GM12873 (cell line): ENCODE measurements at regions not wholly inside any gene's neighbourhood (a gene's known extent, or its start where the extent isn't known, plus 50 kb on each side); places are given as distances from the start of the nearest gene placed in this dataset.

Experiments
- CTCF ChIP-seq: IDR thresholded peaks from 2 replicates; pipeline ENCODE4 v1.5.1; 2012; ENCODE audit warnings: low read depth, mild to moderate bottlenecking, moderate library complexity, low read length, control low read depth; ENCODE audit not compliant: insufficient read depth; ENCODE audit errors: missing control alignments

DNA sequence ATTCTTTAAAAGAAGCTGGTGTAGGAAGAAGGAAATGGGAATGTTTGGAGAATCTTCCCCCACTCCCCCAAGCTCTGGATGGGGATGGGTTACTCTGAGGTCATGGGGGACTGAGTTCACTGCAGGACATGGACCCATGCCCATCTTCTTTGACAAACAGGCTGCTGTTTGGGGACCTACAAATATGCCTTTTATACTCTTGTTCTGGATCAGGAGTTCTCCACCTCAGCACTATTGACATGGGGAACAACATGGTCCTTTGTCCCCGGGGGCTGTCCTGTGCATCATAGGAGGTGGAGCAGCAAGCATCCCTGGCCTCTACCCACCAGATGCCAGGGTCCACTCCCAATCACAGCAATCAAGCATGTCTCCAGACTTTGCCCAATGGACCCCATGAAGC, 365.8 kb upstream of the C1orf174 start:
- no peak for TF ChIP-seq CTCF

DNA sequence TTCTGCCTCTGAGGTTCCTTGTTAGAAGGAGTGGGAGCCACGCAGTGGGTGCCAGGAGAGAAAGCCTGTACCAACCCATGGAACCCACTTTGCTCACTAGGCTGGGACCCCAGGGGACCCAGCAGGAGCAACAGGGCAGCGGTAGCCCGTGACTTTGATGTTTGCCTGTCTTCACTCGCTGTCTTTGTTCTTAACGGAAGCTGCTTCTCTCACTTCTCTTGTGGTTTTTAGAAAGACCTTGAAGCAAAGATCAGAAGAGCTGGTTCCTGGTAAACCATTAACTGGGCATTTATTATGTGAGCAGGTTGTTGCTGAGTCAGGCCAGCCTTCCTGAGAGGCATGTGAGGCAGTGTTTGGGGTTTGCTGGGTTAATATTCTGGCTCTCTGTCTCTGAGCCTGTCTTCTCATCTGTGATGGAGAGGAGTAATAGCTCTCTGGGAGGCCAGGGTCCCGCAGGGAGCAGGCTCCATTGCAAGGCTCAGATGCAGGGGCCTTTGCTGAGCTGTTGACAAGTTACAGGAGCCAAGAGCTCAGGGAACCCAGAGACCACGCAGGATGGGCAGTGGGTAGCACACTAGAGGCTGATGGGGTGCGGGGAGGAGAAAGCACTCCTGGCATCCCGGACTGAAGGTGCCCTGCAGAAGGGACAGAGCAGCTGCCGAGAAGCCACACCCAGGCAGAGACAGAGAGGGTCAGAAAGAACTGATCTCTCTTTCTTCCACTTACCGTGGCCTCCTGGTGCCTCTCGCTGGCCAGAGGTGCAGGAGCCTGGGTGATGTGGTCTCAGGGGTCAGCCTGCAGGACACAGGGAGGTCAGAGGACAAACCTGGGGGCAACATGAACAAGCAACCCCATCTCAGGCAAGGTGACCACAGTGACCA, 367.5 kb upstream of the C1orf174 start:
- TF ChIP-seq CTCF: no peak

DNA sequence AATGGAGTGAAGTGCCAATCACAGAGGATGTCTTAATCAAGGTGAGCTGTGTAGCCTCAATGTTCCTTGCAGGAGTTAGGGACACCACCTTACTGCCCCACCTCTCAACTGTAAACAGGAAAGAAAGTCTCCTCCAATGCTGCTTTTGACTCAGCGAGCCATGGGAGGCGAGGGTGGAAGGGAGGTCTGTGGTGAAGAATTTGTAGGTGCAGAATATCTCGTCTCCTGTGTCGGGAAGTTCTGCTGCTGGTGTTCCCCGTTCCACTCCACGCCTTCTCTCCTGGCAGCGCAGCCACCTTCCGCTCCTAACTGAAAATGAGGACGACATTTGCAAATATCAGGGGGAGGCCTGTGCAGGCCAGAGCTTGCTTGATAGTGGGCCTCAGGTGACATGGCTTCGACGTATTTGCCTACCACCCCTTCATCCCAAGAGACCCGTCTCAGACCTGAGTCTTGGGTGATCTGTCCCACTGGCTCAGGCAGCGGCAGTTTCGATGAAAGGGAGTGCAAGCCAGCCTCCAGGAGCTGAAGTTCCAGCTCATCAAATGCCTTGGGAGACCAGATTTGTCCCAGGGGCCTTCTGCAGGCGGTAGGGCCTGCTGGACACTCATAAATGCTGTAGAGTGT, 368.3 kb upstream of the C1orf174 start:
- TF ChIP-seq CTCF: no peak

DNA sequence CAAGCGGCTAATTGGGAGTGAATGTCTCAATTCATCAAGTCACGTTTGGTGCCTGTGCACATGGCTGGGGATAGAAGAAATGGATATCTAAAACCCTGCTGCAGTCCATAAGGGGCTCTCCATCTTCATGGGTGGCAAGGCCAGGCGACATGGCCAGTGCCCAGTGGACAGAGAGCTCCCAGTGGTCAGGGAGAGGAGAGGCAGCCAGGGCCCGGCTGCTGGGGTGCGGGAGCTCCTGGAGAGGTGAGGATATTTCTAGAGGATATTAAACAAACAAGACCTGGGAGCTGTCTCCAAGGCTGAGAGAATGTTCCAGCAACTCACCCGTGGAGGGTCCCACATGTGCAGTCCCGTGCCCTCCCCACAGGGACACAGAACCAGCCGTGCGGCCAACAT, 368.8 kb upstream of the C1orf174 start:
- no peak for TF ChIP-seq CTCF

DNA sequence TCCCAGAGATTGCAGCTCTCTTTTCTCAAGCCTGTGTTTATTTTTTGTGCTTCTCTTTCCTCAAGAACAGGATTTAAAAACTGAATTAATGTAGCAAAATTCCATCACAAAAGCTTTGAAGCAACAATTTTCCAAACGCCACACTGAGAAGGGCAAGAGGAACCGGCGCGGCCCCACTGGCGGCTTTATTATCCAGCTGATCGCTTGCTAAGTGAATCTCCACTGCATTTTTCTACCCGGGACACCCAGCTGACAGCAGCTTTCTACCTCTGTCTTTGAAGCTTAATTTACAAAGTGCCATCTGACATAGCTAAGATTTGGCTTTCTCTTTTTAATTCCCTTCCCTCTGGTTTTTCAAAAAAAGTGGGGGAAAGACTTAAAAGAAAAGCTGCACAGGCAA, 369.3 kb upstream of the C1orf174 start:
- TF ChIP-seq CTCF: no peak

- TF ChIP-seq CTCF: no peak
Observed at GRCh38 chr1:4269952-4270570, 370.0 kb upstream of the C1orf174 start.

DNA sequence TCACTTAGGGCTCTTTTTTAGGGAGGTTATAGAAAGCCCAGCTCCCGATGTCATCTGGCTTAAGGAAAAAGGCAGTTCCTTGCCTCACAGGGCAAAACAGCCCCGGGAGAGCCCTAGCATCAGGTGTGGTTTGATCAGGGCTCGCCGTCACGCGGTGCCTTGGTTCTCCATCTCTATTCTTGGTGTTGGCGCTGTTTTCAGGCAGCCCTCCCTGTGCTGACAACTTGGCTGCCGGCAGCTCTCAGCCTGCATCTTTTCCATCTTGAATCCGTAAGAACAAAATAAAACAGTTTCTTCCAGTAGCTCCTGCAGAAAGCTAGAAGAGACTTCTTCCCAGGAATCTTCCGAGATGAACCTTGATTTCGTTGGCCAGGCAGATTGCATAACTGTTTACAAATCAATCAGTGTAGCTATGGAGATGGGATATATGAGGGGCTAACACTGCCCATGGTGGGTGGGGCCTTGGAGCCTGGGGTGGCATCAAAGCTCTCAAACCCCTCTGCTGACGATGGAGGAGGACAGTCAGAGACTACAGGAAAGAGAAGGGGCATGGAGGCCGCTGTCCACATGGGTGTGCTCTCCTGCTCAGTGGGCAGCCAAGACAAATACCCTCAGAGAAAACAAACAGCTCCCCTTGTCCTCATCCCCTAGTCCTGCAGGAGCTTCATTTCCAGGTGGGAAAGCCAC, 370.7 kb upstream of the C1orf174 start:
- no peak for TF ChIP-seq CTCF
